Endothelial cell (in vitro differentiated cells): ENCODE measurements at regions not wholly inside any gene's neighbourhood (a gene's known extent, or its start where the extent isn't known, plus 50 kb on each side); places are given as distances from the start of the nearest gene placed in this dataset.

Experiments used
- DNase-seq: peaks from one replicate; pipeline ENCODE4 v3.0.0; 2021; ENCODE audit warnings: low spot score
- H3K27ac Mint-ChIP-seq: one replicate; pipeline ENCODE4 v1.8.0; 2021; ENCODE audit warnings: mixed read lengths, inconsistent platforms; ENCODE audit not compliant: unreplicated experiment
- H3K27me3 Mint-ChIP-seq: one replicate; pipeline ENCODE4 v1.8.0; 2021; ENCODE audit warnings: mild to moderate bottlenecking, moderate library complexity, mixed read lengths, inconsistent platforms; ENCODE audit not compliant: unreplicated experiment
- H3K36me3 Mint-ChIP-seq: one replicate; pipeline ENCODE4 v1.8.0; 2021; ENCODE audit warnings: mild to moderate bottlenecking, low read depth, mixed read lengths, inconsistent platforms; ENCODE audit not compliant: unreplicated experiment
- H3K4me1 Mint-ChIP-seq: one replicate; pipeline ENCODE4 v1.8.0; 2021; ENCODE audit warnings: mild to moderate bottlenecking, mixed read lengths, inconsistent platforms; ENCODE audit not compliant: unreplicated experiment
- H3K4me3 Mint-ChIP-seq: one replicate; pipeline ENCODE4 v1.8.0; 2021; ENCODE audit warnings: mild to moderate bottlenecking, mixed read lengths, inconsistent platforms; ENCODE audit not compliant: unreplicated experiment
- H3K9me3 Mint-ChIP-seq: one replicate; pipeline ENCODE4 v1.8.0; 2021; ENCODE audit warnings: mixed read lengths, inconsistent platforms; ENCODE audit not compliant: unreplicated experiment
- TF ChIP-seq, protein P1 (sequence below): fragments of 200-600 bp; sonication (generic); IDR thresholded peaks from one replicate; pipeline ENCODE4 v1.5.0; 2021; ENCODE audit warnings: antibody characterized with exemption; ENCODE audit not compliant: unreplicated experiment

DNA sequence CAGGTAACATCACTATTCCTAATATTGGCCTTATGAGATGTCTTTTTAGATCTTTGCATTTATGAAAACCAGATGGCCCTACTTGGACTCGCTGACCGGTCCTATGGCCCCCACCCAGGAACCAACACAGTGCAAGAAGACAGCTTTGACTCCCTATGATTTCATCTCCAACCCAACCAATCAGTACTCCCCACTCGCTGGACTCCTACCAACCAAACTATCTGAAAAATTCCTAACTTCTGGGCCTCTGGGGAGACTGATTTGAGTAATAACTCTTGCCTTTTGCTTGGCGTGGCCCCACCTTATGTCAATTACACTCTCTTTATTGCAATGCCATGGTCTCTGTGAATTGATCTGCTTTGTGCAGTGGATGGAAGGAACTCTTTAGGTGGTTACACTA is 828.9 kb downstream of the CDH11 start:
- no peaks in the 10 kb centered on the region for H3K4me1 Mint-ChIP-seq
- no peaks in the 10 kb centered on the region for H3K9me3 Mint-ChIP-seq
- TF ChIP-seq, protein P1, sequence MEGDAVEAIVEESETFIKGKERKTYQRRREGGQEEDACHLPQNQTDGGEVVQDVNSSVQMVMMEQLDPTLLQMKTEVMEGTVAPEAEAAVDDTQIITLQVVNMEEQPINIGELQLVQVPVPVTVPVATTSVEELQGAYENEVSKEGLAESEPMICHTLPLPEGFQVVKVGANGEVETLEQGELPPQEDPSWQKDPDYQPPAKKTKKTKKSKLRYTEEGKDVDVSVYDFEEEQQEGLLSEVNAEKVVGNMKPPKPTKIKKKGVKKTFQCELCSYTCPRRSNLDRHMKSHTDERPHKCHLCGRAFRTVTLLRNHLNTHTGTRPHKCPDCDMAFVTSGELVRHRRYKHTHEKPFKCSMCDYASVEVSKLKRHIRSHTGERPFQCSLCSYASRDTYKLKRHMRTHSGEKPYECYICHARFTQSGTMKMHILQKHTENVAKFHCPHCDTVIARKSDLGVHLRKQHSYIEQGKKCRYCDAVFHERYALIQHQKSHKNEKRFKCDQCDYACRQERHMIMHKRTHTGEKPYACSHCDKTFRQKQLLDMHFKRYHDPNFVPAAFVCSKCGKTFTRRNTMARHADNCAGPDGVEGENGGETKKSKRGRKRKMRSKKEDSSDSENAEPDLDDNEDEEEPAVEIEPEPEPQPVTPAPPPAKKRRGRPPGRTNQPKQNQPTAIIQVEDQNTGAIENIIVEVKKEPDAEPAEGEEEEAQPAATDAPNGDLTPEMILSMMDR: no peak
- no peak overlapping the region for H3K4me3 Mint-ChIP-seq
- no peaks in the 10 kb centered on the region for H3K27me3 Mint-ChIP-seq
- no peak overlapping the region for H3K27ac Mint-ChIP-seq
- H3K36me3 Mint-ChIP-seq: no peaks in the 10 kb centered on the region
- no peak for DNase-seq

DNA sequence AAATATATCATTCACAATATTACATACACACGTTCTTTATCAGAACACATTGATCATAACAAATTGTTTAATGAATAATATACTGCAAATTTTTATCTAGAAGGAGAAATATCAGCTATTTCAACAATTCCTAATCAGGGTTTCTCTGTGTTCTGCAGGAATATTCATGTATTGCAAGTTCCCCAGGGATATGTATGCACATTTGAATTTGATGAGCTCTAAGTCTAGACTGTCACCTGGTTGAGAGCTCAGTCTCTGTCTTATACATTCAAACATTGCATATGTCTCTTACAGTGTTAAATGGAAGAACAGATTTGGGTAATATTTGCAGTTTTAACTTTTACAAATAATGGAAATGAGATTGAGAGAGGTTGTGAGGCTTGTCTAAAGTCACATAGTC is 829.7 kb downstream of the CDH11 start:
- Mint-ChIP-seq H3K36me3 (no peaks in the 10 kb centered on the region), H3K27ac (no peak overlapping the region), H3K27me3 (no peaks in the 10 kb centered on the region), H3K4me1 (no peaks in the 10 kb centered on the region), H3K4me3 (no peak overlapping the region), H3K9me3 (no peaks in the 10 kb centered on the region)
- TF ChIP-seq, protein P1: no peak
- no peak for DNase-seq

DNA sequence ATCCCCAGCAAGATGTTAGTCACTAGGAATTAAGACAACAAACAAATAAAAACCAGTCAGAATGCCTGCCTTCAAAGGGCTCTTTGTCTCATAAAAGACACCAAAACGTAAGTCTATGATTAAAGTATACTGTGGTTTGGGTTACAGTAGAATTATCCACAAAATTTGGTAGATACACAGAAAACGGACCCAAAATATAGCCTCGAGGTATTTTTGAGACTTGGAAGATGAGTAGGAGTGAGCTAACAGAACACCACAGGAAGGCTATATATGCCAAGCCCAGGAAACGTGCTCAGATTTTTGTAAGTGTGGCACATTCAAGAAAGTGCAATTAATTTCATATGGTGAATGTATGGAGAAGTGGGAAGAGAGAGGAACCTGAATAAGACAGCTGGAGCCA is 831.4 kb downstream of the CDH11 start:
- Mint-ChIP-seq H3K27me3 (no peaks in the 10 kb centered on the region), H3K9me3 (no peaks in the 10 kb centered on the region), H3K4me1 (no peaks in the 10 kb centered on the region), H3K4me3 (no peak overlapping the region), H3K36me3 (no peaks in the 10 kb centered on the region), H3K27ac (no peak overlapping the region)
- no peak for DNase-seq
- TF ChIP-seq, protein P1: no peak

DNA sequence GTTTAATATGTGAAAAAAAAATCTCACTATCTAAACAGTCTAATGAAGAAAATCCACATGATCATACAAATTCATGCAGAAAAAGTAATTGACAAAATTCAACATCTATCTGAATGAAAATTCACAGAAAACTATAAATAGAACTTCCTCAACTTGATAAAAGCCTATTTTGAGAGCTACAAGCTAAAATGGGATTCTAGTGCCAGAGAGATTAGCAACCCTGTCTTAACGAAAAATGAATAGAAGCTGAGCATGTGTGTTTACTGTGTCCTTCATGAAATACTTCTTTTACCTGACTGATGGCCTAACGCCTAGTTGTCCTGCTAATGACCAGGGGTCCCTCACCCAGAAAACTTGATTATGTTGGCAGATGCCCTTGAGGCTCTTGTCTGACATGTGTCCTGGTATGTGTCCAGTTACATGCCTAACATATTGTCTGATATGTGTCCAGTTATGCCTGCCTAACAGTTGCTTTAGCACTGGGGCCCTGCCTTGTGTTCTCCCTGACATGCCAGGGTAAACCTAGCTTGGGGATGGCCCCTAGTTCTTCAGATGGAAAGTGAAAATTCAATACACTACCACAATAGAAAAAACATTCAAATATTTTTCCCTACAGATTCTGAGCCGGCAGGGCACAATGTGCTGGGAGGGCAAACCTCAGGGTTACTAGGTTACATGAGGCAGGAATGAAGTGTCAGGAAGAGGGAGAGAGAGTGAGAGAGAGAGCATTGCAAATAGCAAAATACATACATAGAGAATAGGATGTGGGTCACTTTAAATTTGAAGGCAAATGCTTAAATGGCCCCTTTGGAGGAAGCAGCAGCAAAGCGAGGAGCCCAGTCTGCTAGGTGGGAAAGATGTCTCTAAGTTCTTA is 834.0 kb downstream of the CDH11 start:
- Mint-ChIP-seq H3K4me1 (no peaks in the 10 kb centered on the region), H3K27ac (no peak overlapping the region), H3K9me3 (no peaks in the 10 kb centered on the region), H3K36me3 (no peaks in the 10 kb centered on the region), H3K4me3 (no peak overlapping the region), H3K27me3 (no peaks in the 10 kb centered on the region)
- TF ChIP-seq, protein P1: no peak
- DNase-seq: no peak

DNA sequence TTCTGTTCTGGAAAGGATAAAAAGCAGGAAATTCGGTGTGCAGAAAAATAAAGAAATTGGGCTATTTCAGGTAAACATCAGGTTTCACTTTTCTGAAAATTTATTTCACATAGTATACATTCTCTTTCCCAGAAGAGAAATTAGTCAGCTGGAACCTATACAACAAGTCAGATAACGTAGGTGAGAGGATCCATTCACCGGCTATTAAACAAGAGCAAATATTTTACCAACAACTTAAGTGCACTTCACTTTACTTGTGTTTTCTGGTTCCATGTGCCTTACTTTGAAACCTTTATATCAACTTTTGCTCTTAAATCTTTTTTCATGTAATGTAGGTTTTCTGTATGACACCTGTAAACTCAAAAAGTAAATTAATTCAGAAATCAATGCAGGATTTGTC is 839.7 kb downstream of the CDH11 start:
- DNase-seq: no peak
- Mint-ChIP-seq H3K4me3 (no peak overlapping the region), H3K4me1 (no peaks in the 10 kb centered on the region), H3K27me3 (no peaks in the 10 kb centered on the region), H3K36me3 (no peaks in the 10 kb centered on the region), H3K9me3 (no peaks in the 10 kb centered on the region), H3K27ac (no peak overlapping the region)
- TF ChIP-seq, protein P1: no peak
